Left ventricle myocardium inferior (tissue), 1 donor: ENCODE measurements at regions not wholly inside any gene's neighbourhood (a gene's known extent, or its start where the extent isn't known, plus 50 kb on each side); places are given as distances from the start of the nearest gene placed in this dataset.
"Not testable (repeated sequence)": the region's sequence is repeated elsewhere in the genome, so short reads cannot be mapped to it uniquely, and the experiment has no call there.

Experiments used
- DNase-seq: peaks from one replicate; pipeline ENCODE4 v3.0.0-alpha.2; 2020
- H3K27ac ChIP-seq: fragments of 200-600 bp; replicated peaks from 2 replicates; pipeline ENCODE4 v1.8.0; 2021
- H3K27me3 ChIP-seq: fragments of 200-600 bp; 2 replicates; pipeline ENCODE4 v1.8.0; 2021; ENCODE audit warnings: low read depth
- H3K36me3 ChIP-seq: fragments of 200-600 bp; 2 replicates; pipeline ENCODE4 v1.8.0; 2021
- H3K4me1 ChIP-seq: fragments of 200-600 bp; 2 replicates; pipeline ENCODE4 v1.8.0; 2021
- H3K4me3 ChIP-seq: fragments of 200-600 bp; 2 replicates; pipeline ENCODE4 v1.8.0; 2021; ENCODE audit warnings: mild to moderate bottlenecking, moderate library complexity
- H3K9me3 ChIP-seq: fragments of 200-600 bp; replicated peaks from 2 replicates; pipeline ENCODE4 v1.8.0; 2021
- CTCF ChIP-seq: fragments of 200-600 bp; IDR thresholded peaks from 2 replicates; pipeline ENCODE4 v1.8.0; 2021; ENCODE audit warnings: antibody characterized with exemption, mild to moderate bottlenecking, borderline replicate concordance
- intact Hi-C: fragments of 100-400 bp; cut with micrococcal nuclease; formaldehyde crosslinking; loops from one replicate; pipeline ENCODE4 v1.11.0; 2022
- donor health status: DM: no; HTN: yes; CAD: no; lungs with severe emphysema.

GRCh38 chr15:77905301-77905920, 172.1 kb downstream of the TBC1D2B start:
- intact Hi-C loops = no loop called here
- no peak overlapping the region for H3K4me3 ChIP-seq
- peaks cover 5% of the 10 kb centered on the region for H3K27me3 ChIP-seq
- TF ChIP-seq CTCF = no peak
- H3K4me1 ChIP-seq = no peaks in the 10 kb centered on the region
- H3K9me3 ChIP-seq = no peaks in the 10 kb centered on the region
- no peaks in the 10 kb centered on the region for H3K36me3 ChIP-seq
- H3K27ac ChIP-seq = no peak overlapping the region
- DNase-seq = no peak

- Histone ChIP-seq H3K4me1 (no peaks in the 10 kb centered on the region), H3K27ac (no peak overlapping the region), H3K4me3 (no peak overlapping the region), H3K27me3 (peaks cover 5% of the 10 kb centered on the region), H3K36me3 (no peaks in the 10 kb centered on the region), H3K9me3 (no peaks in the 10 kb centered on the region)
- intact Hi-C loops = no loop called here
- DNase-seq = no peak
- TF ChIP-seq CTCF = no peak
Observed at GRCh38 chr15:77904901-77905300, 172.6 kb downstream of the TBC1D2B start.

GRCh38 chr15:77904436-77904821, 173.1 kb downstream of the TBC1D2B start:
- no peak overlapping the region for H3K4me3 ChIP-seq
- H3K9me3 ChIP-seq = no peaks in the 10 kb centered on the region
- TF ChIP-seq CTCF = no peak
- H3K4me1 ChIP-seq = no peaks in the 10 kb centered on the region
- intact Hi-C loops = no loop called here
- no peaks in the 10 kb centered on the region for H3K36me3 ChIP-seq
- DNase-seq = no peak
- peaks cover 5% of the 10 kb centered on the region for H3K27me3 ChIP-seq
- no peak overlapping the region for H3K27ac ChIP-seq

- H3K4me3 ChIP-seq, intact Hi-C loops, H3K9me3 ChIP-seq, H3K36me3 ChIP-seq, H3K27me3 ChIP-seq, DNase-seq, H3K4me1 ChIP-seq, H3K27ac ChIP-seq: not testable (repeated sequence)
Observed at GRCh38 chr15:77903761-77904435, 173.6 kb downstream of the TBC1D2B start.

- DNase-seq, H3K9me3 ChIP-seq, intact Hi-C loops, H3K27ac ChIP-seq, H3K27me3 ChIP-seq, H3K36me3 ChIP-seq, H3K4me1 ChIP-seq, H3K4me3 ChIP-seq: not testable (repeated sequence)
- peak; percentile 67 for TF ChIP-seq CTCF
Observed at GRCh38 chr15:77902921-77903760, 174.4 kb downstream of the TBC1D2B start.
